H1 (cell line): ENCODE measurements at regions not wholly inside any gene's neighbourhood (a gene's known extent, or its start where the extent isn't known, plus 50 kb on each side); places are given as distances from the start of the nearest gene placed in this dataset.

ENCODE experiments used
- CTCF ChIA-PET: fragments of 300-600 bp; sonication (Branson Sonifier 250); formaldehyde crosslinking; loops from one replicate; lab custom pipeline; 2021; ENCODE audit not compliant: partially characterized antibody; lab: Charles Lee
- POLR2A ChIA-PET: fragments of 300-600 bp; sonication (Branson Sonifier 250); formaldehyde crosslinking; loops from one replicate; lab custom pipeline; 2021; ENCODE audit warnings: inconsistent platforms; ENCODE audit not compliant: partially characterized antibody; lab: Charles Lee
- DNase-seq, 2 experiments: peaks; one replicate each; pipeline versions ENCODE4 v3.0.0 to v3.0.0-alpha.2; 2010 to 2022; ENCODE audit warnings: low spot score in 2 of 2, low read depth in 1 of 2, mixed read lengths in 1 of 2
- FAIRE-seq: peaks from 2 replicates; lab custom pipeline; 2011; peaks lifted over from hg19 to GRCh38; lab: Jason Lieb, UNC
- H2AFZ ChIP-seq: 2 replicates; pipeline ENCODE4 v1.8.1; 2012; ENCODE audit warnings: low read length, inconsistent platforms
- H2AK5ac ChIP-seq: 2 replicates; pipeline ENCODE4 v1.6.1; 2013; ENCODE audit warnings: low read depth, low read length
- H2BK120ac ChIP-seq: replicated peaks from 2 replicates; pipeline ENCODE3; 2013; ENCODE audit warnings: low read depth, low read length, inconsistent platforms
- H2BK12ac ChIP-seq: 2 replicates; pipeline ENCODE4 v1.6.1; 2013; ENCODE audit warnings: low read depth, low read length
- H2BK15ac ChIP-seq: 2 replicates; pipeline ENCODE4 v1.6.1; 2013; ENCODE audit warnings: low read length
- H2BK20ac ChIP-seq: 2 replicates; pipeline ENCODE4 v1.6.1; 2013; ENCODE audit warnings: low read length
- H2BK5ac ChIP-seq: 2 replicates; pipeline ENCODE4 v1.6.1; 2013; ENCODE audit warnings: low read depth, low read length
- H3K14ac ChIP-seq: 2 replicates; pipeline ENCODE4 v1.6.1; 2013; ENCODE audit warnings: inconsistent platforms; ENCODE audit not compliant: insufficient read length
- H3K18ac ChIP-seq: 2 replicates; pipeline ENCODE4 v1.6.1; 2013; ENCODE audit warnings: low read length; ENCODE audit errors: extremely low read depth
- H3K23ac ChIP-seq: 2 replicates; pipeline ENCODE4 v1.6.1; 2013; ENCODE audit warnings: inconsistent platforms; ENCODE audit not compliant: insufficient read length
- H3K23me2 ChIP-seq: 2 replicates; pipeline ENCODE4 v1.6.1; 2013; ENCODE audit warnings: low read depth, low read length
- H3K27ac ChIP-seq: 2 replicates; pipeline ENCODE4 v1.6.1; 2011; ENCODE audit warnings: low read depth, low read length, inconsistent platforms
- H3K27me3 ChIP-seq, 4 experiments: replicated peaks in 1 of 4; 1 replicate in 1 of 4; 2 replicates in 3 of 4; pipeline versions ENCODE4 v1.6.1 to v1.8.1; 2011 to 2013; ENCODE audit warnings: low read length in 3 of 4, mild to moderate bottlenecking in 3 of 4, inconsistent platforms in 2 of 4, mixed read lengths in 2 of 4, moderate library complexity in 1 of 4; ENCODE audit not compliant: control insufficient read depth in 3 of 4, insufficient read depth in 3 of 4; ENCODE audit errors: extremely low read depth in 1 of 4
- H3K36me3 ChIP-seq, 4 experiments: 2 replicates each; pipeline versions ENCODE4 v1.6.1 to v1.8.1; 2011 to 2013; ENCODE audit warnings: mild to moderate bottlenecking in 4 of 4, low read length in 3 of 4, moderate library complexity in 2 of 4, control low read depth in 1 of 4, inconsistent platforms in 1 of 4; ENCODE audit not compliant: insufficient read depth in 4 of 4, control insufficient read depth in 2 of 4
- H3K4ac ChIP-seq: replicated peaks from 2 replicates; pipeline ENCODE3; 2013; ENCODE audit warnings: low read length, low read depth, mixed read lengths, inconsistent platforms; ENCODE audit not compliant: insufficient read length
- H3K4me1 ChIP-seq, 4 experiments: replicated peaks in 1 of 4; 1 replicate in 1 of 4; 2 replicates in 3 of 4; pipeline versions ENCODE4 v1.6.1 to v1.8.1; 2011 to 2013; ENCODE audit warnings: low read length in 3 of 4, inconsistent platforms in 2 of 4, mixed read lengths in 1 of 4; ENCODE audit not compliant: insufficient read depth in 4 of 4, control insufficient read depth in 3 of 4
- H3K4me2 ChIP-seq, 2 experiments: 2 replicates each; pipeline versions ENCODE4 v1.6.1 to v1.8.1; 2011 to 2013; ENCODE audit warnings: low read depth in 2 of 2, low read length in 2 of 2, control low read depth in 1 of 2, inconsistent platforms in 1 of 2, mild to moderate bottlenecking in 1 of 2; ENCODE audit not compliant: insufficient read depth in 1 of 2
- H3K4me3 ChIP-seq, 4 experiments: fragments of 200-600, 300-600 bp in 1 of 4; sonication (generic), shearing (Covaris generic), sonication (Bioruptor Twin) in 1 of 4; 2 replicates each; pipeline versions ENCODE4 v1.5.1 to v1.8.1; 2011 to 2016; ENCODE audit warnings: low read length in 4 of 4, low read depth in 3 of 4, control low read depth in 2 of 4, inconsistent platforms in 2 of 4, mild to moderate bottlenecking in 2 of 4, mixed read lengths in 1 of 4, moderate library complexity in 1 of 4; ENCODE audit not compliant: insufficient read depth in 2 of 4; ENCODE audit errors: extremely low read depth in 1 of 4
- H3K56ac ChIP-seq: replicated peaks from 2 replicates; pipeline ENCODE3; 2013; ENCODE audit warnings: low read depth, mild to moderate bottlenecking, mixed read lengths, low read length, inconsistent platforms; ENCODE audit not compliant: insufficient read length
- H3K79me1 ChIP-seq: 2 replicates; pipeline ENCODE4 v1.6.1; 2013; ENCODE audit warnings: low read depth, low read length, control low read depth
- H3K79me2 ChIP-seq, 2 experiments: 2 replicates each; pipeline versions ENCODE4 v1.6.1 to v1.8.1; 2012 to 2013; ENCODE audit warnings: low read length in 2 of 2, mild to moderate bottlenecking in 2 of 2, inconsistent platforms in 1 of 2; ENCODE audit not compliant: insufficient read depth in 2 of 2, control insufficient read depth in 1 of 2
- H3K9ac ChIP-seq, 4 experiments: replicated peaks in 1 of 4; 1 replicate in 1 of 4; 2 replicates in 3 of 4; pipeline versions ENCODE4 v1.6.1 to v1.8.1; 2011 to 2013; ENCODE audit warnings: low read depth in 3 of 4, low read length in 3 of 4, control low read depth in 2 of 4, mild to moderate bottlenecking in 2 of 4, moderate library complexity in 2 of 4, inconsistent platforms in 1 of 4; ENCODE audit errors: extremely low read depth in 1 of 4
- H3K9me3 ChIP-seq, 2 experiments: 2 replicates each; pipeline versions ENCODE4 v1.6.1 to v1.8.1; 2012 to 2013; ENCODE audit warnings: mild to moderate bottlenecking in 2 of 2, moderate library complexity in 2 of 2, control low read depth in 1 of 2, inconsistent platforms in 1 of 2, low read depth in 1 of 2, low read length in 1 of 2, mixed read lengths in 1 of 2; ENCODE audit not compliant: insufficient read depth in 2 of 2
- H4K20me1 ChIP-seq, 2 experiments: replicated peaks in 1 of 2; 2 replicates each; pipeline versions ENCODE3 to v1.8.1; 2011 to 2013; ENCODE audit warnings: inconsistent platforms in 2 of 2, low read length in 2 of 2, mild to moderate bottlenecking in 1 of 2; ENCODE audit not compliant: insufficient read depth in 2 of 2, control insufficient read depth in 1 of 2
- H4K5ac ChIP-seq: 2 replicates; pipeline ENCODE4 v1.6.1; 2013; ENCODE audit warnings: low read length, low read depth, mixed read lengths, inconsistent platforms; ENCODE audit not compliant: insufficient read length
- H4K8ac ChIP-seq: 2 replicates; pipeline ENCODE4 v1.8.0; 2013; ENCODE audit warnings: mild to moderate bottlenecking, moderate library complexity, low read length, inconsistent platforms; ENCODE audit not compliant: insufficient read depth; ENCODE audit errors: extremely low read depth
- H4K91ac ChIP-seq: replicated peaks from 2 replicates; pipeline ENCODE3; 2013; ENCODE audit warnings: low read length, mixed read lengths, inconsistent platforms; ENCODE audit not compliant: insufficient read length
- ATF2 ChIP-seq: IDR thresholded peaks from 2 replicates; pipeline ENCODE4 v1.6.1; 2012; ENCODE audit warnings: low read length, inconsistent platforms
- SUZ12 ChIP-seq: fragments of 200-600 bp; sonication (generic); IDR thresholded peaks from 2 replicates; pipeline ENCODE4 v1.6.1; 2012; ENCODE audit warnings: mild to moderate bottlenecking, inconsistent platforms, low read length, moderate library complexity, mixed read lengths
- WGBS, 2 experiments: shearing (Covaris generic) in 1 of 2; methylation state at CpG; one replicate each; pipeline versions ENCODE4 v1.1.6 to v1.1.7; 2013 to 2015; ENCODE audit warnings: low lambda C conversion rate in 2 of 2, mixed read lengths in 2 of 2, inconsistent platforms in 1 of 2, low coverage in 1 of 2, missing lambda C conversion rate in 1 of 2; ENCODE audit not compliant: insufficient replicate concordance in 2 of 2, insufficient coverage in 1 of 2, insufficient read length in 1 of 2; ENCODE audit errors: extremely low coverage in 1 of 2, missing lambda C conversion rate in 1 of 2; 5-methylcytosine and 5-hydroxymethylcytosine counted together

GRCh38 chr2:12008425-12009061, 262.1 kb downstream of the LPIN1 start:
- no peak overlapping the region for H2AFZ ChIP-seq
- no peaks in the 10 kb centered on the region for H3K36me3 ChIP-seq
- H4K8ac ChIP-seq, result no peak overlapping the region
- H4K20me1 ChIP-seq, result no peaks in the 10 kb centered on the region
- H3K4me2 ChIP-seq, result no peak overlapping the region
- no peak overlapping the region for H2AK5ac ChIP-seq
- no peak overlapping the region for H4K91ac ChIP-seq
- DNase-seq, result no peak
- POLR2A ChIA-PET, result no interaction called here
- H3K4me3 ChIP-seq, result no peak overlapping the region
- H3K18ac ChIP-seq, result no peak overlapping the region
- no peak overlapping the region for H4K5ac ChIP-seq
- H2BK15ac ChIP-seq, result no peak overlapping the region
- peaks cover 0 to 8% (median 2%) of the 10 kb centered on the region in 4 experiments; a peak in 3 of 7 replicates for H3K4me1 ChIP-seq
- H3K27ac ChIP-seq, result no peak overlapping the region
- H3K9ac ChIP-seq, result no peak overlapping the region
- no peak overlapping the region for H2BK20ac ChIP-seq
- no peaks in the 10 kb centered on the region for H3K27me3 ChIP-seq
- no peaks in the 10 kb centered on the region for H3K79me1 ChIP-seq
- no peak overlapping the region for H3K4ac ChIP-seq
- CTCF ChIA-PET, result interaction anchor here (0.6 kb wide), 1 partner anchor 27 kb away, joined by 3 read pairs; no protein-coding TSS in a partner anchor
- no peaks in the 10 kb centered on the region for H3K9me3 ChIP-seq
- H3K23ac ChIP-seq, result no peak overlapping the region
- no peaks in the 10 kb centered on the region for H3K23me2 ChIP-seq
- H2BK12ac ChIP-seq, result no peak overlapping the region
- TF ChIP-seq SUZ12, result no peak
- no peak for TF ChIP-seq ATF2
- TF ChIP-seq, all 59 proteins: peak for 0
- Histone ChIP-seq H3K14ac (no peak overlapping the region), H2BK5ac (no peak overlapping the region), H3K79me2 (no peaks in the 10 kb centered on the region), H3K56ac (no peak overlapping the region), H2BK120ac (no peak overlapping the region)
- WGBS, 2 experiments, result 86% methylated on average over 6 of the region's 6 CpGs; no CpG with 5 or more reads in 1 of the 2 experiments
- FAIRE-seq, result no peak
